ENCODE measurements at regions not wholly inside any gene's neighbourhood (a gene's known extent, or its start where the extent isn't known, plus 50 kb on each side); places are given as distances from the start of the nearest gene placed in this dataset.

DNA sequence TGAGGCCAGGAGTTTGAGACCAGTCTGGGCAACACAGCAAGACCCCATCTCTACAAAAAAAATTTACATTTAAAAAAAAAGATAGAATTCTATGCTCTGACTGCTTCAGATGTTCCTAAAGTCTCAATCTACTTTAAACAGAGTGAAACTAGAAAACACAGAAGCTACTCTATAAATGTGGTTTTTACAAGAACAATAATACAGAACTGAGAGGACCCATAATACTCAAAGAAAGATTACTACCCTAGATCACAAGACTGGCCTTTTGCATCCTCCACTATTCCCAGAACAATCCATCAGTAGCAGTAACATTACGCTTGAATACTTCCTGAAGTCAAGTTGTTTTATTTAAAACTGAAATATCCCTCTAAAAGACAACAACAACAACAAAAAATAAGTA is 119.4 kb downstream of the ZFAND4 start:
- DNase-seq (no peak), ATAC-seq (ENCODE audit: insufficient read depth, low FRiP score) (no peak)
- Histone ChIP-seq H3K9me3 (ENCODE audit: control insufficient read depth in 4 of 4, insufficient read depth in 3 of 4, low read length in 3 of 4) (peaks cover 0 to 2% (median 0%) of the 10 kb centered on the region in 4 donors), H3K4me3 (no peak overlapping the region), H3K9ac (ENCODE audit: insufficient read depth in 1 of 2, low read length in 2 of 2) (no peak overlapping the region), H3K27ac (ENCODE audit: low read depth in 1 of 2, low read length in 1 of 2) (no peak overlapping the region), H3K36me3 (ENCODE audit: control insufficient read depth in 4 of 4, insufficient read depth in 4 of 4, low read length in 4 of 4) (peaks cover 0 to 3% (median 0%) of the 10 kb centered on the region in 4 donors), H3K27me3 (ENCODE audit: control insufficient read depth in 3 of 3, insufficient read depth in 3 of 3, low read length in 2 of 3) (no peaks in the 10 kb centered on the region), H3K4me1 (ENCODE audit: control insufficient read depth in 5 of 5, insufficient read depth in 5 of 5, low read length in 5 of 5) (peaks cover 0 to 6% (median 0%) of the 10 kb centered on the region in 5 donors)
- WGBS, 2 donors, result 72 to 77% methylated on average over 1 of the region's 1 CpG
- no peak for TF ChIP-seq CTCF (IDR thresholded peaks at IDR 0.05; ENCODE audit: control extremely low read depth, extremely low read depth)

DNA sequence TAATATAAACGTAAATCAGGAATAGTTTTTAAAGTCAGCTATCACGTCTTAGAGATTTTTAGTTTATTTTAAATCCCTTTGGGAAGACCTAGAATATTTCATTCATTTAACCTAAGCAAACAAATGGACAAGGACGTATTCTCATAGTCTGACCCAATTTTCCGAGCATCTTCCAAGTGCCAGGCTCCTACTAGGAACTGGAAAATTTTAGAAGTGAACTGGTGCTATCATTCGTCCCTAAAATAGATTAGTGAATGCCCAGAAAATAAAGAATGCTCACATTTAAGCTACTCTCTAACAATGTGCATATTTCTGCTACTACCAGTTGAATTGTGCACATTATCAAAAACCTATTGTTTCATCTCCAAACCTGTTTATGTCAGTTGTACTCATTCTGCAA is 120.1 kb downstream of the ZFAND4 start:
- Histone ChIP-seq H3K27ac (ENCODE audit: low read depth in 1 of 2, low read length in 1 of 2) (no peak overlapping the region), H3K9ac (ENCODE audit: insufficient read depth in 1 of 2, low read length in 2 of 2) (no peak overlapping the region), H3K27me3 (ENCODE audit: control insufficient read depth in 3 of 3, insufficient read depth in 3 of 3, low read length in 2 of 3) (no peaks in the 10 kb centered on the region), H3K4me3 (no peak overlapping the region), H3K9me3 (ENCODE audit: control insufficient read depth in 4 of 4, insufficient read depth in 3 of 4, low read length in 3 of 4) (peaks cover 0 to 2% (median 0%) of the 10 kb centered on the region in 4 donors), H3K36me3 (ENCODE audit: control insufficient read depth in 4 of 4, insufficient read depth in 4 of 4, low read length in 4 of 4) (peaks cover 0 to 3% (median 0%) of the 10 kb centered on the region in 4 donors), H3K4me1 (ENCODE audit: control insufficient read depth in 5 of 5, insufficient read depth in 5 of 5, low read length in 5 of 5) (peaks cover 0 to 3% (median 0%) of the 10 kb centered on the region in 5 donors)
- TF ChIP-seq CTCF (IDR thresholded peaks at IDR 0.05; ENCODE audit: control extremely low read depth, extremely low read depth), result no peak
- ATAC-seq (ENCODE audit: insufficient read depth, low FRiP score) (no peak), DNase-seq (no peak)
- WGBS, 2 donors, result 95% methylated on average over 5 of the region's 5 CpGs

DNA sequence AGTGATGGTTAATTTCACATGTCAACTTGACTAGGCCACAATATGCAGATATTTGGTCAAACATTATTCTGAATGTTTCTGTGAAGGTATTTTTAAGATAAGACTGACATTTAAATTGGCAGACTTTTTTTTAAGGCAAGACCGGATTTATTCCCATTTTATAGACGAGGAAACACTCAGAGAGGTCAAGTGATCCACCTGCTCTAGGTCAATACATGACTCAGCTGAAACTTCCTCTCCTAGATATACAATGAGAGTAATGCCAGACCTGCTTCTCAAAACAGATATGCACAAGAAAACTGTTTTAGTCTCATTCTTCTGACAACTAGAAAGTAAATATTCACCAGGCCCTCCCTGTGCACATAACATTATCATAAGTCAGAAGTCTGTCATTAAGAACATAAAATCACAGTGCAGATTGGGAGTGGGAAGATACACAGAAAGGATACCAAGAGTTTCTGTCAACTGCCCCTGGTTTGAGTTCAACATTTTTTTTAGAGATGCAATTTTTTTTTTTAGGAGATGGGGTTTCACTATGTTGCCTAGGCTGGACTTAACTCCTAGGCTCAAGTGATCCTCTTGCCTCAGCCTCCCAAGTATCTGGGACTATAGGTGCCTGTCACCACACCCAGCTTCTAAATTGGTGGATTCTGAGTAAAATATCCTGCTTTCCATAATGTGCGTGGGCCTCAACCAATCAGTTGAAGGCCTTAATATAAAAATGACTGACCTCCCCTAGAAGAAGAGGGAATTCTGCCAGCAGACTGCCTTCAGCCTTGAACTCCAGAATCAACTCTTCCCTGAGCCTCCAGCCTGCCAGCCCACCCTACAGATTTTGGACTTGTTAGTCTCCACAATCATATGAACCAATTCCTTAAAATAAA is 121.4 kb downstream of the ZFAND4 start:
- Histone ChIP-seq H3K4me3 (no peak overlapping the region), H3K9ac (ENCODE audit: insufficient read depth in 1 of 2, low read length in 2 of 2) (no peak overlapping the region), H3K9me3 (ENCODE audit: control insufficient read depth in 4 of 4, insufficient read depth in 3 of 4, low read length in 3 of 4) (peaks cover 0 to 2% (median 0%) of the 10 kb centered on the region in 4 donors), H3K4me1 (ENCODE audit: control insufficient read depth in 5 of 5, insufficient read depth in 5 of 5, low read length in 5 of 5) (peaks cover 0 to 2% (median 0%) of the 10 kb centered on the region in 5 donors), H3K27ac (ENCODE audit: low read depth in 1 of 2, low read length in 1 of 2) (no peak overlapping the region), H3K27me3 (ENCODE audit: control insufficient read depth in 3 of 3, insufficient read depth in 3 of 3, low read length in 2 of 3) (no peaks in the 10 kb centered on the region), H3K36me3 (ENCODE audit: control insufficient read depth in 4 of 4, insufficient read depth in 4 of 4, low read length in 4 of 4) (peaks cover 0 to 5% (median 0%) of the 10 kb centered on the region in 4 donors)
- no peak for TF ChIP-seq CTCF (IDR thresholded peaks at IDR 0.05; ENCODE audit: control extremely low read depth, extremely low read depth)
- DNase-seq, result no peak
- WGBS, 2 donors, result 78 to 80% methylated on average over 3 of the region's 3 CpGs
- ATAC-seq (ENCODE audit: insufficient read depth, low FRiP score), result no peak
